ENCODE measurements at regions not wholly inside any gene's neighbourhood (a gene's known extent, or its start where the extent isn't known, plus 50 kb on each side); places are given as distances from the start of the nearest gene placed in this dataset.

DNA sequence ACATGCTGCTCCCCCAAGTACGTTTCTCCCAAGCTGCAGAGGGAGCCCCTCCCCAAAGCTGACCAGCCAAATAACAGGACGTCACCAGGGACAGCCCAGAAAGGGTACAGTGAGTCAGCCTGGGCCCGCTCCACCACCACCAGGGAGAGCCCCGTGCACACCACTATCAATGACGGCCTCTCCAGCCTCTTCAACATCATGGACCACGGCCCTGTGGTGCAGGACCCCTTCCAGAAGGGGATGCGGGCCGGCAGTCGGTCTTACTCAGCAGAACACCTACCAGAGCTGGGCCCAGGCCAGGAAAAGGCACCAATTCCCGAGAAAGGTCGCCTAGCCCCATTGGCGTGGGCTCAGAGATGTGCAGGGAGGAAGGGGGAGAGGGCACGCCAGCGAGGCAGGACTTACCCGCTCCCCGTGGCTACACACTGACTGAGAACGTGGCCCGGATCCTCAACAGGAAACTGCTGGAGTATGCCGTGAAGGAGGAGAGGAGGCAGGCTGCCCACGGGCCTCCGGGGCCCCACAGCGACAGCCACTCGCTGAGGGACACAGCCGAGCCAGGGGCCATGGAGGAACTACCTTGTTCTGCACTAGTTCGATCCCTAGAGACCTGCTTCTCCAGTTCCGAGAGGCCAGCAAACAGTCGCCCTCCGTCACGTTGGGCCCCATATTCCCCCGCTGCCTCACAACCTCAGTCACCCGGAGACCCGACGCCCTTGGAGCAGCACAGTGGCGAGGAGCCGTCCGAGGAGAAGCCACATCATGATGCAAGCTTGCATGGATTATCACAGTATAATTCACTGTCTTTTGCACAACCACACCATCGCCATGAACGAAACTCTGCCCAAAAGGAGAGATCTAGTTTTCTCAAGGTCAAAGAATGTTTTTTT is 815.9 kb upstream of the KLHL1 start:
- TF ChIP-seq GATA2 (IDR thresholded peaks at IDR 0.05; ENCODE audit: low read depth, low read length) = no peak
- no peak for TF ChIP-seq GATA3 (IDR thresholded peaks at IDR 0.05; ENCODE audit: low read depth, low read length)
